ENCODE measurements at regions not wholly inside any gene's neighbourhood (a gene's known extent, or its start where the extent isn't known, plus 50 kb on each side); places are given as distances from the start of the nearest gene placed in this dataset.
A peak's percentile ranks its signal among the peaks of the same experiment; 100 is the strongest.

- Histone ChIP-seq H3K4me1 (ENCODE audit: insufficient read depth, insufficient read length) (peaks cover 8% of the 10 kb centered on the region), H3K9me3 (ENCODE audit: insufficient read depth, low read length) (no peaks in the 10 kb centered on the region), H3K9ac (ENCODE audit: insufficient read length, low read depth) (peak overlapping the region; percentile 12), H3K27me3 (ENCODE audit: insufficient read depth, insufficient read length) (peaks cover 28% of the 10 kb centered on the region), H3K36me3 (ENCODE audit: insufficient read depth, insufficient read length, low read length) (no peaks in the 10 kb centered on the region), H3K4me3 (ENCODE audit: insufficient read length, low read depth) (peak overlapping the region; percentile 6)
- peak; percentile 87 for DNase-seq (ENCODE audit: low read depth, low spot score)
- TF ChIP-seq ZNF274 (IDR thresholded peaks at IDR 0.05; ENCODE audit: low read depth, low read length) (no peak), YY1 (IDR thresholded peaks at IDR 0.05; ENCODE audit: insufficient read depth, insufficient read length) (no peak), SUZ12 (IDR thresholded peaks at IDR 0.05; ENCODE audit: extremely low read depth, insufficient read depth, insufficient read length) (no peak)
These were observed 144.6 kb upstream of the TNR start for GRCh38 chr1:175887981-175888428.

GRCh38 chr1:175887521-175887920 lies 144.1 kb upstream of the TNR start:
- Histone ChIP-seq H3K36me3 (ENCODE audit: insufficient read depth, insufficient read length, low read length) (no peaks in the 10 kb centered on the region), H3K4me1 (ENCODE audit: insufficient read depth, insufficient read length) (peaks cover 8% of the 10 kb centered on the region), H3K9ac (ENCODE audit: insufficient read length, low read depth) (no peak overlapping the region), H3K9me3 (ENCODE audit: insufficient read depth, low read length) (no peaks in the 10 kb centered on the region), H3K4me3 (ENCODE audit: insufficient read length, low read depth) (no peak overlapping the region), H3K27me3 (ENCODE audit: insufficient read depth, insufficient read length) (peaks cover 28% of the 10 kb centered on the region)
- TF ChIP-seq YY1 (IDR thresholded peaks at IDR 0.05; ENCODE audit: insufficient read depth, insufficient read length) (no peak), SUZ12 (IDR thresholded peaks at IDR 0.05; ENCODE audit: extremely low read depth, insufficient read depth, insufficient read length) (no peak), ZNF274 (IDR thresholded peaks at IDR 0.05; ENCODE audit: low read depth, low read length) (no peak)
- DNase-seq (ENCODE audit: low read depth, low spot score): no peak

GRCh38 chr1:175885326-175885725 lies 141.9 kb upstream of the TNR start:
- no peak for DNase-seq (ENCODE audit: low read depth, low spot score)
- no peaks in the 10 kb centered on the region for H3K9me3 ChIP-seq (ENCODE audit: insufficient read depth, low read length)
- H3K36me3 ChIP-seq (ENCODE audit: insufficient read depth, insufficient read length, low read length): no peaks in the 10 kb centered on the region
- TF ChIP-seq YY1 (IDR thresholded peaks at IDR 0.05; ENCODE audit: insufficient read depth, insufficient read length): no peak
- TF ChIP-seq ZNF274 (IDR thresholded peaks at IDR 0.05; ENCODE audit: low read depth, low read length): no peak
- TF ChIP-seq SUZ12 (IDR thresholded peaks at IDR 0.05; ENCODE audit: extremely low read depth, insufficient read depth, insufficient read length): no peak
- H3K4me3 ChIP-seq (ENCODE audit: insufficient read length, low read depth): no peak overlapping the region
- peaks cover 25% of the 10 kb centered on the region for H3K27me3 ChIP-seq (ENCODE audit: insufficient read depth, insufficient read length)
- H3K9ac ChIP-seq (ENCODE audit: insufficient read length, low read depth): no peak overlapping the region
- peaks cover 11% of the 10 kb centered on the region for H3K4me1 ChIP-seq (ENCODE audit: insufficient read depth, insufficient read length)

- DNase-seq (ENCODE audit: low read depth, low spot score): no peak
- peaks cover 11% of the 10 kb centered on the region for H3K4me1 ChIP-seq (ENCODE audit: insufficient read depth, insufficient read length)
- TF ChIP-seq ZNF274 (IDR thresholded peaks at IDR 0.05; ENCODE audit: low read depth, low read length) (no peak), YY1 (IDR thresholded peaks at IDR 0.05; ENCODE audit: insufficient read depth, insufficient read length) (no peak), SUZ12 (IDR thresholded peaks at IDR 0.05; ENCODE audit: extremely low read depth, insufficient read depth, insufficient read length) (no peak)
- H3K36me3 ChIP-seq (ENCODE audit: insufficient read depth, insufficient read length, low read length): no peaks in the 10 kb centered on the region
- no peak overlapping the region for H3K4me3 ChIP-seq (ENCODE audit: insufficient read length, low read depth)
- H3K9ac ChIP-seq (ENCODE audit: insufficient read length, low read depth): no peak overlapping the region
- H3K9me3 ChIP-seq (ENCODE audit: insufficient read depth, low read length): no peaks in the 10 kb centered on the region
- peaks cover 23% of the 10 kb centered on the region for H3K27me3 ChIP-seq (ENCODE audit: insufficient read depth, insufficient read length)
These were observed 141.0 kb upstream of the TNR start for GRCh38 chr1:175884369-175884768.

GRCh38 chr1:175882192-175882591 lies 138.8 kb upstream of the TNR start:
- Histone ChIP-seq H3K27me3 (ENCODE audit: insufficient read depth, insufficient read length) (peaks cover 7% of the 10 kb centered on the region), H3K4me1 (ENCODE audit: insufficient read depth, insufficient read length) (peaks cover 3% of the 10 kb centered on the region), H3K4me3 (ENCODE audit: insufficient read length, low read depth) (no peak overlapping the region), H3K9ac (ENCODE audit: insufficient read length, low read depth) (no peak overlapping the region), H3K9me3 (ENCODE audit: insufficient read depth, low read length) (no peaks in the 10 kb centered on the region), H3K36me3 (ENCODE audit: insufficient read depth, insufficient read length, low read length) (no peaks in the 10 kb centered on the region)
- TF ChIP-seq YY1 (IDR thresholded peaks at IDR 0.05; ENCODE audit: insufficient read depth, insufficient read length) (no peak), SUZ12 (IDR thresholded peaks at IDR 0.05; ENCODE audit: extremely low read depth, insufficient read depth, insufficient read length) (no peak), ZNF274 (IDR thresholded peaks at IDR 0.05; ENCODE audit: low read depth, low read length) (no peak)
- DNase-seq (ENCODE audit: low read depth, low spot score): no peak

GRCh38 chr1:175881246-175881976 lies 138.0 kb upstream of the TNR start:
- Histone ChIP-seq H3K4me3 (ENCODE audit: insufficient read length, low read depth) (no peak overlapping the region), H3K27me3 (ENCODE audit: insufficient read depth, insufficient read length) (peaks cover 6% of the 10 kb centered on the region), H3K36me3 (ENCODE audit: insufficient read depth, insufficient read length, low read length) (no peaks in the 10 kb centered on the region), H3K9me3 (ENCODE audit: insufficient read depth, low read length) (no peaks in the 10 kb centered on the region), H3K9ac (ENCODE audit: insufficient read length, low read depth) (no peak overlapping the region), H3K4me1 (ENCODE audit: insufficient read depth, insufficient read length) (peaks cover 3% of the 10 kb centered on the region)
- no peak for TF ChIP-seq YY1 (IDR thresholded peaks at IDR 0.05; ENCODE audit: insufficient read depth, insufficient read length)
- no peak for TF ChIP-seq ZNF274 (IDR thresholded peaks at IDR 0.05; ENCODE audit: low read depth, low read length)
- no peak for TF ChIP-seq SUZ12 (IDR thresholded peaks at IDR 0.05; ENCODE audit: extremely low read depth, insufficient read depth, insufficient read length)
- DNase-seq (ENCODE audit: low read depth, low spot score): no peak

GRCh38 chr1:175878775-175879174 lies 135.4 kb upstream of the TNR start:
- H3K4me1 ChIP-seq (ENCODE audit: insufficient read depth, insufficient read length): peaks cover 3% of the 10 kb centered on the region
- no peaks in the 10 kb centered on the region for H3K36me3 ChIP-seq (ENCODE audit: insufficient read depth, insufficient read length, low read length)
- TF ChIP-seq YY1 (IDR thresholded peaks at IDR 0.05; ENCODE audit: insufficient read depth, insufficient read length) (no peak), SUZ12 (IDR thresholded peaks at IDR 0.05; ENCODE audit: extremely low read depth, insufficient read depth, insufficient read length) (no peak)
- H3K9ac ChIP-seq (ENCODE audit: insufficient read length, low read depth): no peak overlapping the region
- H3K9me3 ChIP-seq (ENCODE audit: insufficient read depth, low read length): no peaks in the 10 kb centered on the region
- no peak for DNase-seq (ENCODE audit: low read depth, low spot score)
- H3K27me3 ChIP-seq (ENCODE audit: insufficient read depth, insufficient read length): no peaks in the 10 kb centered on the region
- H3K4me3 ChIP-seq (ENCODE audit: insufficient read length, low read depth): no peak overlapping the region

Data from NT2/D1 (cell line).